RWPE2 (cell line): ENCODE measurements at regions not wholly inside any gene's neighbourhood (a gene's known extent, or its start where the extent isn't known, plus 50 kb on each side); places are given as distances from the start of the nearest gene placed in this dataset.

Source experiments
- ATAC-seq: fragments of 200-7000 bp; cut with Tn5 transposase; 3 replicates; pipeline ENCODE4 v1.9.1; 2021; ENCODE audit warnings: low read depth
- DNase-seq: peaks from one replicate; pipeline ENCODE4 v3.0.0-alpha.2; 2020; ENCODE audit warnings: low spot score
- H3K27ac ChIP-seq: fragments of 450-650 bp; 2 replicates; pipeline ENCODE4 v1.5.1; 2017; ENCODE audit warnings: mild to moderate bottlenecking; ENCODE audit not compliant: poor library complexity, severe bottlenecking
- H3K27me3 ChIP-seq: fragments of 250-450 bp; sonication (Bioruptor Pico); 2 replicates; pipeline ENCODE4 v1.5.1; 2021; ENCODE audit warnings: mild to moderate bottlenecking, moderate library complexity; ENCODE audit not compliant: insufficient read depth, poor library complexity, severe bottlenecking
- H3K36me3 ChIP-seq: fragments of 250-450 bp; sonication (Bioruptor Pico); 2 replicates; pipeline ENCODE4 v1.5.1; 2020; ENCODE audit warnings: low read depth, mild to moderate bottlenecking, moderate library complexity
- H3K4me1 ChIP-seq: fragments of 250-450 bp; sonication (Bioruptor Pico); 2 replicates; pipeline ENCODE4 v1.5.1; 2021; ENCODE audit warnings: mild to moderate bottlenecking, moderate library complexity; ENCODE audit not compliant: insufficient read depth, poor library complexity, severe bottlenecking
- H3K4me3 ChIP-seq: fragments of 250-450 bp; sonication (Bioruptor Pico); 2 replicates; pipeline ENCODE4 v1.5.1; 2021; ENCODE audit warnings: mild to moderate bottlenecking, moderate library complexity; ENCODE audit not compliant: severe bottlenecking
- H3K9me3 ChIP-seq: fragments of 250-450 bp; sonication (Bioruptor Pico); 2 replicates; pipeline ENCODE4 v1.5.1; 2021; ENCODE audit warnings: mild to moderate bottlenecking, moderate library complexity; ENCODE audit not compliant: severe bottlenecking
- CTCF ChIP-seq: fragments of 450-650 bp; IDR thresholded peaks from one replicate; pipeline ENCODE4 v1.5.1; 2017; ENCODE audit warnings: mild to moderate bottlenecking, moderate library complexity; ENCODE audit not compliant: poor library complexity, severe bottlenecking

DNA sequence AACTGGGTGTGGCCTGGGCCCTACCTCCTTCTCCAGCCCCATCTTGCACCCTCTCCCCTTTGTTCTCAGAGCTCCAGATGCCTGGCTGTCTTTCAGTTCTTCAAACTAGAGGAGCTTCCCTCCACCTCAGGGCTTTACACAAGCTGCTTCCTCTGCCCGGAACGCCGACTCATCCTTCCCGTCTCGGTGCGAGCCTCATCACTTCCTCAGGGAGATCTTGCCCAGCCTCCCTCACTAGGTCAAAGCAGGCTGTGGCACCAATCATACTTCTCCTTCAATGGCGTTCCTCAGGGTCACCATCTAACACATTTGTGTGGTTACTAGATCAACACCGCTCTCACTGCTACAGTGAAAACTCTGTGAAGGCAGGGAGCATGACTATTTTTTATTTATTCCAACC is 56.2 kb upstream of the ZSWIM6 start:
- DNase-seq: peak; percentile 78

DNA sequence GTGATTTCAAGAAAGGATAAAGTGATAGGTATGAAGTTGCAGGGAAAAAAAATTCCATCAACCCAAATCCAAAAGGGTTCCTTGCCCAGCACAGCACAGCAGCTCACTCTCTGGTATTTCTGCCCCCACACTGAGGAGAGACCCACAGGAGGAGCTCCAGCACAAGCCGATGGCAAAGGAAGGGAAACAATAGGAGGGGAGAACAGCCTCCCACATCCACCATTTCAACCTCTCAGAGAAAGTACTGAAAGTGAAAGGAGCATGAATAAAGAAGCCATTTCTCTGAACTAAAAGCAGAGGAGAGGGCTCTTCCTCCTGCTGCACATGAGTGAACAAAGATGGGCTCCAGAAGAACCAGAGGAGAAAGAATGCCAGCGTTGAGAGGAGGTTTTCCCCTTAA is 54.9 kb upstream of the ZSWIM6 start:
- H3K4me1 ChIP-seq: peaks cover 50% of the 10 kb centered on the region
- H3K27me3 ChIP-seq: no peaks in the 10 kb centered on the region
- peak overlapping the region; percentile 32 for H3K27ac ChIP-seq
- TF ChIP-seq CTCF: peak; percentile 31
- H3K4me3 ChIP-seq: no peak overlapping the region
- ATAC-seq (no peak), DNase-seq (no peak)
- H3K36me3 ChIP-seq: no peaks in the 10 kb centered on the region
- no peaks in the 10 kb centered on the region for H3K9me3 ChIP-seq

More for the DNA sequence above, 56.2 kb upstream of the ZSWIM6 start:
- TF ChIP-seq CTCF: no peak
- H3K27me3 ChIP-seq: no peaks in the 10 kb centered on the region
- peaks cover 41% of the 10 kb centered on the region for H3K4me1 ChIP-seq
- ATAC-seq: peak; percentile 41; the same call in 2 of the 3 replicates
- peak overlapping the region; percentile 32 for H3K27ac ChIP-seq
- H3K9me3 ChIP-seq: no peaks in the 10 kb centered on the region
- no peaks in the 10 kb centered on the region for H3K36me3 ChIP-seq
- no peak overlapping the region for H3K4me3 ChIP-seq

DNA sequence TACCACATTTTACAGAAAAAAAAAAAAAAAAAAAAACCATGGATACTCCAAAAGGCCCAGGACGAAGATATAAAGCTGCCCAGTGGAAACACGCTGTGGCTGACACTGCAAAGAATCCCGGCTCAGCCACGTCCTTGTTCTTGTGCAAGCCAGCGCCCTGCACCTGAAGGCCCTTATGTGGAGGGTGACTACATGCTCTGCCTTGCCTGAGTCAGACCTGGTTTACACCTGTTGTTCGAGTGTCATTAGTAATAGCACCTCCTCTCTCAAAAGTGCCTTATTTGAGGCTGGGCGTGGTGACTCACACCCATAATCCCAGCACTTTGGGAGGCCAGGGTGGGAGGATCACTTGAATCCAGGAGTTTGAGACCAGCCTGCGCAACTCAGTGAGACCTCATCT is 54.3 kb upstream of the ZSWIM6 start:
- Histone ChIP-seq H3K9me3 (no peaks in the 10 kb centered on the region), H3K4me1 (peaks cover 50% of the 10 kb centered on the region), H3K27me3 (no peaks in the 10 kb centered on the region), H3K36me3 (no peaks in the 10 kb centered on the region), H3K4me3 (no peak overlapping the region), H3K27ac (peak overlapping the region; percentile 32)
- DNase-seq (peak; percentile 90), ATAC-seq (peak; percentile 84)
- TF ChIP-seq CTCF: no peak

GRCh38 chr5:61279725-61280124 is 52.3 kb upstream of the ZSWIM6 start:
- no peak for DNase-seq
- no peak overlapping the region for H3K4me3 ChIP-seq
- peaks cover 50% of the 10 kb centered on the region for H3K4me1 ChIP-seq
- H3K36me3 ChIP-seq: no peaks in the 10 kb centered on the region
- no peaks in the 10 kb centered on the region for H3K9me3 ChIP-seq
- no peaks in the 10 kb centered on the region for H3K27me3 ChIP-seq
- TF ChIP-seq CTCF: no peak
- peak overlapping the region; percentile 65 for H3K27ac ChIP-seq
- no peak for ATAC-seq

DNA sequence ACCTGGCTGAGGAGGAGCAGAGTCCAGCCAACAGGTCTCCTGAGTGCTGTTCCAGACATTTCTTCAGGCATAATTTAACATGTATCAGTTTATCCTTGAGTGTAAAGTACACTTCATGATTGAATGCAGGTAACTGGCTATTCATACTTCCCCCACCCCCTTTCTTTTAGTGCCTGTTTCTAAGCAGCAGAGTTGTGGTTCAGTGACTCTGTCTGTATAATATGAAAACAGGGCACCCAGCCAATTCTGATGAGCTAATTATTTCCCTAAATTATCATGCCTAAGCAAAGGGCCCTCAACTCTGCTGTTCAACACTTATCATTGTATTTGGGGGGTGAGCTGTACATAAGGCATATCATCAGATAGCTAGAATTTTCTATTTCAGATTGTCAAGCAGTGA is 51.9 kb upstream of the ZSWIM6 start:
- TF ChIP-seq CTCF: no peak
- H3K4me3 ChIP-seq: no peak overlapping the region
- H3K27me3 ChIP-seq: no peaks in the 10 kb centered on the region
- DNase-seq: peak; percentile 72
- no peaks in the 10 kb centered on the region for H3K9me3 ChIP-seq
- peak; percentile 75 for ATAC-seq
- H3K36me3 ChIP-seq: no peaks in the 10 kb centered on the region
- peak overlapping the region; percentile 65 for H3K27ac ChIP-seq
- H3K4me1 ChIP-seq: peaks cover 50% of the 10 kb centered on the region
